HL-60 (cell line): ENCODE measurements at regions not wholly inside any gene's neighbourhood (a gene's known extent, or its start where the extent isn't known, plus 50 kb on each side); places are given as distances from the start of the nearest gene placed in this dataset.

Experiments
- DNase-seq, 2 experiments: peaks; one replicate each; pipeline ENCODE4 v3.0.0-alpha.2; 2010 to 2020; ENCODE audit warnings: low read depth in 1 of 2, low spot score in 1 of 2
- H3K27ac ChIP-seq: fragments of 250-450 bp; sonication (Bioruptor Pico); replicated peaks from 2 replicates; pipeline ENCODE4 v1.5.1; 2020; ENCODE audit warnings: mild to moderate bottlenecking, moderate library complexity
- H3K27me3 ChIP-seq: fragments of 250-450 bp; sonication (Bioruptor Pico); 2 replicates; pipeline ENCODE4 v1.5.1; 2021; ENCODE audit warnings: mild to moderate bottlenecking, moderate library complexity; ENCODE audit not compliant: insufficient read depth, poor library complexity, severe bottlenecking
- H3K4me3 ChIP-seq: replicated peaks from 2 replicates; pipeline ENCODE4 v1.5.1; 2011; ENCODE audit warnings: mild to moderate bottlenecking, control low read depth, low read length; ENCODE audit not compliant: insufficient read depth
- CTCF ChIP-seq: IDR thresholded peaks from one replicate; pipeline ENCODE4 v1.5.1; 2011; ENCODE audit warnings: low read length, control low read depth, inconsistent platforms; ENCODE audit not compliant: insufficient read depth
- GABPA ChIP-seq: IDR thresholded peaks from 2 replicates; pipeline ENCODE4 v1.6.1; 2012; ENCODE audit warnings: low read depth
- POLR2AphosphoS5 ChIP-seq: IDR thresholded peaks from 2 replicates; pipeline ENCODE4 v1.6.1; 2012; ENCODE audit warnings: low read depth
- REST ChIP-seq: IDR thresholded peaks from 2 replicates; pipeline ENCODE4 v1.6.1; 2012; ENCODE audit warnings: low read depth; ENCODE audit not compliant: insufficient replicate concordance
- SPI1 ChIP-seq: IDR thresholded peaks from 2 replicates; pipeline ENCODE4 v1.6.1; 2012; ENCODE audit warnings: low read depth, mild to moderate bottlenecking, borderline replicate concordance

- Histone ChIP-seq H3K27me3 (no peaks in the 10 kb centered on the region), H3K4me3 (no peak overlapping the region), H3K27ac (no peak overlapping the region)
- TF ChIP-seq POLR2AphosphoS5 (no peak), CTCF (no peak), GABPA (no peak), SPI1 (no peak), REST (no peak)
- no peak for DNase-seq
Observed at GRCh38 chr2:156901373-156902031, 356.0 kb upstream of the GALNT5 start.

GRCh38 chr2:156903335-156903734 is 354.2 kb upstream of the GALNT5 start:
- TF ChIP-seq CTCF (no peak), POLR2AphosphoS5 (no peak)
- no peak overlapping the region for H3K27ac ChIP-seq
- H3K4me3 ChIP-seq = no peak overlapping the region
- H3K27me3 ChIP-seq = no peaks in the 10 kb centered on the region
- DNase-seq = no peak

- no peak overlapping the region for H3K27ac ChIP-seq
- no peak overlapping the region for H3K4me3 ChIP-seq
- H3K27me3 ChIP-seq = no peaks in the 10 kb centered on the region
- no peak for DNase-seq
- TF ChIP-seq GABPA = no peak
- TF ChIP-seq REST = no peak
- no peak for TF ChIP-seq CTCF
- TF ChIP-seq POLR2AphosphoS5 = no peak
- no peak for TF ChIP-seq SPI1
Observed at GRCh38 chr2:156907806-156908205, 349.7 kb upstream of the GALNT5 start.

GRCh38 chr2:156908825-156909224 is 348.7 kb upstream of the GALNT5 start:
- TF ChIP-seq SPI1 (no peak), POLR2AphosphoS5 (no peak), REST (no peak), GABPA (no peak), CTCF (no peak)
- no peak for DNase-seq
- no peak overlapping the region for H3K27ac ChIP-seq

More at GRCh38 chr2:156908825-156909224, 348.7 kb upstream of the GALNT5 start:
- Histone ChIP-seq H3K4me3 (no peak overlapping the region), H3K27me3 (no peaks in the 10 kb centered on the region)
